MM.1S (cell line): ENCODE measurements at regions not wholly inside any gene's neighbourhood (a gene's known extent, or its start where the extent isn't known, plus 50 kb on each side); places are given as distances from the start of the nearest gene placed in this dataset.
"Not testable (repeated sequence)": the region's sequence is repeated elsewhere in the genome, so short reads cannot be mapped to it uniquely, and the experiment has no call there.

ENCODE experiments used
- EZH2 ChIP-seq: fragments of 300-600 bp; sonication (generic); optimal IDR thresholded peaks from 2 replicates; pipeline ENCODE3; 2017; ENCODE audit warnings: low read depth, mild to moderate bottlenecking, antibody characterized with exemption, low read length, mixed read lengths
- TF ChIP-seq, protein P1 (sequence below): fragments of 300-600 bp; sonication (generic); IDR thresholded peaks from 2 replicates; pipeline ENCODE4 v1.5.1; 2016; ENCODE audit warnings: antibody characterized with exemption, low read length, mixed read lengths

DNA sequence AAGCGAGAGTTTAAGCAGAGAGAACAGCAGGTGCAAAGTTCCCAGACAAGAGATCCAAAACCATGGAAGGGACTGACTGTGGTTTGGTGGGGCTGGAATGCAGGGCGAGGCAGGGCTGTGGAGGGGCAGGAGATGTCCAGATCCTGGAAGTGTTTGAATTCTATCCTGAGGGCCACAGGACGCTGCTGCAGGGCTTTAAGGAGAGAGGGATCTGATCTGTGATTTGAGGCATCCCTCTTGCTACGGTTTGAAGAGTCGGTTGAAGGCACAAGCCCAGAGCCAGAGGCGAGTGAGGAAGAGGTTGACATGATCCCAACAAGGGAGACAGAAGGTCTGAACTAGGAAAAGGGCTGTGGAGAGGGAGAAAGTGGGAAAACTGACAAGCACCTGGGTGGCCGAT lies 209.9 kb upstream of the IRF2BP2 start:
- TF ChIP-seq, protein P1, sequence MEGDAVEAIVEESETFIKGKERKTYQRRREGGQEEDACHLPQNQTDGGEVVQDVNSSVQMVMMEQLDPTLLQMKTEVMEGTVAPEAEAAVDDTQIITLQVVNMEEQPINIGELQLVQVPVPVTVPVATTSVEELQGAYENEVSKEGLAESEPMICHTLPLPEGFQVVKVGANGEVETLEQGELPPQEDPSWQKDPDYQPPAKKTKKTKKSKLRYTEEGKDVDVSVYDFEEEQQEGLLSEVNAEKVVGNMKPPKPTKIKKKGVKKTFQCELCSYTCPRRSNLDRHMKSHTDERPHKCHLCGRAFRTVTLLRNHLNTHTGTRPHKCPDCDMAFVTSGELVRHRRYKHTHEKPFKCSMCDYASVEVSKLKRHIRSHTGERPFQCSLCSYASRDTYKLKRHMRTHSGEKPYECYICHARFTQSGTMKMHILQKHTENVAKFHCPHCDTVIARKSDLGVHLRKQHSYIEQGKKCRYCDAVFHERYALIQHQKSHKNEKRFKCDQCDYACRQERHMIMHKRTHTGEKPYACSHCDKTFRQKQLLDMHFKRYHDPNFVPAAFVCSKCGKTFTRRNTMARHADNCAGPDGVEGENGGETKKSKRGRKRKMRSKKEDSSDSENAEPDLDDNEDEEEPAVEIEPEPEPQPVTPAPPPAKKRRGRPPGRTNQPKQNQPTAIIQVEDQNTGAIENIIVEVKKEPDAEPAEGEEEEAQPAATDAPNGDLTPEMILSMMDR = not testable (repeated sequence)
- TF ChIP-seq EZH2 = not testable (repeated sequence)
